NB4 (cell line): ENCODE measurements at regions not wholly inside any gene's neighbourhood (a gene's known extent, or its start where the extent isn't known, plus 50 kb on each side); places are given as distances from the start of the nearest gene placed in this dataset.

Experiments
- DNase-seq: peaks from one replicate; pipeline ENCODE4 v3.0.0; 2010; ENCODE audit warnings: low read depth
- H3K4me3 ChIP-seq: one replicate; pipeline ENCODE4 v1.5.1; 2011; ENCODE audit warnings: mild to moderate bottlenecking, low read depth, low read length, moderate library complexity
- CTCF ChIP-seq: IDR thresholded peaks from one replicate; pipeline ENCODE4 v1.5.1; 2012; ENCODE audit warnings: low read depth, low read length
- MYC ChIP-seq: IDR thresholded peaks from 2 replicates; pipeline ENCODE4 v1.6.1; 2011; ENCODE audit warnings: low read depth, low read length
- POLR2A ChIP-seq: IDR thresholded peaks from 2 replicates; pipeline ENCODE4 v1.6.1; 2011; ENCODE audit warnings: mild to moderate bottlenecking; ENCODE audit not compliant: insufficient read length; ENCODE audit errors: extremely low read depth
- TF ChIP-seq, protein P1 (sequence below): IDR thresholded peaks from 2 replicates; pipeline ENCODE4 v1.6.1; 2011; ENCODE audit warnings: low read depth, low read length

- TF ChIP-seq CTCF (no peak), MYC (no peak), POLR2A (no peak)
- TF ChIP-seq, protein P1, sequence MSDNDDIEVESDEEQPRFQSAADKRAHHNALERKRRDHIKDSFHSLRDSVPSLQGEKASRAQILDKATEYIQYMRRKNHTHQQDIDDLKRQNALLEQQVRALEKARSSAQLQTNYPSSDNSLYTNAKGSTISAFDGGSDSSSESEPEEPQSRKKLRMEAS = no peak
- no peak for DNase-seq
- no peak overlapping the region for H3K4me3 ChIP-seq
Measured at GRCh38 chr5:2307631-2308030, 424.9 kb upstream of the IRX4 start.

DNA sequence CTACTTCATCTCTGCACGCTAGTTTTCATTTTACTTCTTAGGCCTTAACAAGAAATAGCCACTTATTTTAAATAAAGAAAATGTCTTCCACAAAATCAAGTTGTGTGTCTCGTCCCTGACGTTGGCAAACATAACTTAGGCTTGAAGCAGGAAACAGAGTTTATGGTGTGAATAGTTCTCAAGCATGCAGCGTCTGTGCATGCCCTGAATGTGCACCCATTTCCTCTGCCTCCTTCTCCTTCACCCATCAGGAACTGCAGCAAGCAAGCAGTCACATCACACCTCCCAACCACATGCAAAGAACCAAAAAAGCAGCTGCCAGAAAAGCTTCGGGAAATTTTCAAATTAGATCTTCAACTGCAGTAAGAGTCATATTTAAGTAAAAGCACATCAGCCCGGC is 424.0 kb upstream of the IRX4 start:
- H3K4me3 ChIP-seq = no peak overlapping the region
- TF ChIP-seq, protein P1 = no peak
- TF ChIP-seq POLR2A (no peak), CTCF (no peak), MYC (no peak)
- no peak for DNase-seq

GRCh38 chr5:2303431-2304100 is 420.8 kb upstream of the IRX4 start:
- DNase-seq = no peak
- H3K4me3 ChIP-seq = no peak overlapping the region
- no peak for TF ChIP-seq MYC
- TF ChIP-seq CTCF = no peak
- no peak for TF ChIP-seq POLR2A
- TF ChIP-seq, protein P1 = no peak

GRCh38 chr5:2302169-2302568 is 419.4 kb upstream of the IRX4 start:
- DNase-seq = no peak
- TF ChIP-seq POLR2A (no peak), MYC (no peak)
- TF ChIP-seq, protein P1 = no peak
- H3K4me3 ChIP-seq = no peak overlapping the region

GRCh38 chr5:2300861-2301574 is 418.3 kb upstream of the IRX4 start:
- DNase-seq = no peak
- TF ChIP-seq MYC = no peak
- no peak for TF ChIP-seq POLR2A
- TF ChIP-seq, protein P1 = no peak
- no peak for TF ChIP-seq CTCF
- no peak overlapping the region for H3K4me3 ChIP-seq

- no peak overlapping the region for H3K4me3 ChIP-seq
- TF ChIP-seq CTCF (no peak), POLR2A (no peak), MYC (no peak)
- TF ChIP-seq, protein P1 = no peak
- no peak for DNase-seq
Measured at GRCh38 chr5:2300421-2300820, 417.7 kb upstream of the IRX4 start.
